Left ventricle myocardium inferior (tissue), 1 donor: ENCODE measurements at regions not wholly inside any gene's neighbourhood (a gene's known extent, or its start where the extent isn't known, plus 50 kb on each side); places are given as distances from the start of the nearest gene placed in this dataset.

Source experiments
- DNase-seq: peaks from one replicate; pipeline ENCODE4 v3.0.0-alpha.2; 2020
- H3K27ac ChIP-seq: fragments of 200-600 bp; replicated peaks from 2 replicates; pipeline ENCODE4 v1.8.0; 2021
- H3K27me3 ChIP-seq: fragments of 200-600 bp; 2 replicates; pipeline ENCODE4 v1.8.0; 2021; ENCODE audit warnings: low read depth
- H3K36me3 ChIP-seq: fragments of 200-600 bp; 2 replicates; pipeline ENCODE4 v1.8.0; 2021
- H3K4me1 ChIP-seq: fragments of 200-600 bp; 2 replicates; pipeline ENCODE4 v1.8.0; 2021
- H3K4me3 ChIP-seq: fragments of 200-600 bp; 2 replicates; pipeline ENCODE4 v1.8.0; 2021; ENCODE audit warnings: mild to moderate bottlenecking, moderate library complexity
- H3K9me3 ChIP-seq: fragments of 200-600 bp; replicated peaks from 2 replicates; pipeline ENCODE4 v1.8.0; 2021
- intact Hi-C: fragments of 100-400 bp; cut with micrococcal nuclease; formaldehyde crosslinking; loops from one replicate; pipeline ENCODE4 v1.11.0; 2022
- TF ChIP-seq, protein P1 (sequence below): fragments of 200-600 bp; IDR thresholded peaks from 2 replicates; pipeline ENCODE4 v1.8.0; 2021; ENCODE audit warnings: antibody characterized with exemption, mild to moderate bottlenecking, borderline replicate concordance
- donor health status: DM: no; HTN: yes; CAD: no; lungs with severe emphysema.

DNA sequence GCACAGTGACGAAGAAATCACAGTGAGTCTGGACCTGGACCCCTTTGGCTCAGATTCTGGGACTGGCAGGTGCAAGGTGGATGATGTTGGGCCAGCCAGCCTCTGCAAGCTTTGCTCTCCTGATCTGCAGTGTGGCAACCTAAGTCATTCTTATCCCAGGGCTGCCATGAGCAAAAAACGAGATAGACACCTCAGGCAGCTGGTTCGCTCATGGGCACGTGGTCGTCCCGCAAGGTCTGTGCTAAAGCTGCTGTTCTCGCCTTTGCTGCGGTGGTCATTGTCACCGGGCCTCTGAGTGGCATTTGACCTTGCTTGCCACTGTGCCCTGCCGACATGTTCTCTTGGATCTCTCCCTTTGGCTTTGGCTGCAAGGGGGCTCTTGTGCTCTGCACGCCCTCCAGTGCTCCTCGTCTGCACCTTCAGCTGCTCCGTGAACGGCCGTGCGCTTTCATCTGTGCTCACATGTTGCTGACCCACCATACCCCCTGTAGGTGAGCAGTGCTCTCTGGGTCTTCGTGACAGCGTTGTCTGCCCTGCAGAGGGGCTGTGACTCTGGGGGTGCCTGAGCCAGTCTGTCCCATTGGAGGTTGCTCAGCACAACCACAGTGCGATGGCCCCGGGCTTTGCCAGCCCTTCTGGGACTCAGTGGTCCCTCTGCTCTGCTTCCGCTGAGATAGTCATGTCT is 317.0 kb downstream of the GLRX3 start:
- peaks cover 97% of the 10 kb centered on the region for H3K27me3 ChIP-seq
- no peak overlapping the region for H3K4me3 ChIP-seq
- TF ChIP-seq, protein P1, sequence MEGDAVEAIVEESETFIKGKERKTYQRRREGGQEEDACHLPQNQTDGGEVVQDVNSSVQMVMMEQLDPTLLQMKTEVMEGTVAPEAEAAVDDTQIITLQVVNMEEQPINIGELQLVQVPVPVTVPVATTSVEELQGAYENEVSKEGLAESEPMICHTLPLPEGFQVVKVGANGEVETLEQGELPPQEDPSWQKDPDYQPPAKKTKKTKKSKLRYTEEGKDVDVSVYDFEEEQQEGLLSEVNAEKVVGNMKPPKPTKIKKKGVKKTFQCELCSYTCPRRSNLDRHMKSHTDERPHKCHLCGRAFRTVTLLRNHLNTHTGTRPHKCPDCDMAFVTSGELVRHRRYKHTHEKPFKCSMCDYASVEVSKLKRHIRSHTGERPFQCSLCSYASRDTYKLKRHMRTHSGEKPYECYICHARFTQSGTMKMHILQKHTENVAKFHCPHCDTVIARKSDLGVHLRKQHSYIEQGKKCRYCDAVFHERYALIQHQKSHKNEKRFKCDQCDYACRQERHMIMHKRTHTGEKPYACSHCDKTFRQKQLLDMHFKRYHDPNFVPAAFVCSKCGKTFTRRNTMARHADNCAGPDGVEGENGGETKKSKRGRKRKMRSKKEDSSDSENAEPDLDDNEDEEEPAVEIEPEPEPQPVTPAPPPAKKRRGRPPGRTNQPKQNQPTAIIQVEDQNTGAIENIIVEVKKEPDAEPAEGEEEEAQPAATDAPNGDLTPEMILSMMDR = no peak
- no peak for DNase-seq
- H3K36me3 ChIP-seq = no peaks in the 10 kb centered on the region
- intact Hi-C loops = no loop called here
- no peak overlapping the region for H3K27ac ChIP-seq
- no peaks in the 10 kb centered on the region for H3K9me3 ChIP-seq
- H3K4me1 ChIP-seq = no peaks in the 10 kb centered on the region

DNA sequence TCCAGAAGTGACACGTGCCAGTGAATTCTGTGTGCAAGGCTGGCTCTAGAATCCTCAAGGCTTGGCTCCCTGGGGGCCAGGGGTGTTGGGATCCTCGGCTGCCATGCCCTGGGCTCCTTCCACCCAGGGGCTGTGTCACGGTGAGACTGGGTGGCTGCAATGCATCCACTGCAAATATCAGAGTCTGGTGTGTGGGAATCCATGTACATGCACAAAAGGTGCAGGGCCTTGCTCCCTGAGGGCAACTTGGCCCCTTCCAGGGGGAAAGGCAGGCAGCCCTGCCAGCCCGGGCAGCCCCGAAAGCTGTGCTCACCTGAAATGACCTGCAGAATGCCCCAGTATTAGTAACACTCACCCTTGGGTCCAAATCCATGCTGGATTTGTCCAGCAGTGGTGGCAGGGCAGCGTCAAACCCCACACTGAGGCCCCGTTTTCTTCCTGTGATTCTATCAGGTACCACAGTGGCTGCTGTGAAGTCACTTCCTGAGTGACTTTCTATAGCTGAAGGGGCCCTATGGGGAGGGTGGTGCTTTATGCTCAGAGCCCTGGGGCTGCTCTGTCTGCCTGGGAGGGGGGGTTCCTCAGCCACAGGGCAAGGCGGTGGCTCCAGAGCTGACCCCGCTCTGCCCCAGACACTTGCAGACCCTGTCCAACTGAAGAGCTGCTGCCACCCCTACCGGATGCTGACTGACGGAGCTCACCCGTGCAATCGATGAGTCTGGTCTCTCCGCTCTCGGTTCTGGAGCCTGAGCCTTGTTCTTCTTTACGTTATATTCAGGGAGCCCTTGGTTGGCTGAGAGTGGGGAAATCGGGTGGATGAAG is 317.7 kb downstream of the GLRX3 start:
- H3K9me3 ChIP-seq = no peaks in the 10 kb centered on the region
- H3K4me3 ChIP-seq = no peak overlapping the region
- intact Hi-C loops = no loop called here
- DNase-seq = no peak
- no peaks in the 10 kb centered on the region for H3K36me3 ChIP-seq
- peaks cover 97% of the 10 kb centered on the region for H3K27me3 ChIP-seq
- TF ChIP-seq, protein P1 = no peak
- no peaks in the 10 kb centered on the region for H3K4me1 ChIP-seq
- no peak overlapping the region for H3K27ac ChIP-seq

DNA sequence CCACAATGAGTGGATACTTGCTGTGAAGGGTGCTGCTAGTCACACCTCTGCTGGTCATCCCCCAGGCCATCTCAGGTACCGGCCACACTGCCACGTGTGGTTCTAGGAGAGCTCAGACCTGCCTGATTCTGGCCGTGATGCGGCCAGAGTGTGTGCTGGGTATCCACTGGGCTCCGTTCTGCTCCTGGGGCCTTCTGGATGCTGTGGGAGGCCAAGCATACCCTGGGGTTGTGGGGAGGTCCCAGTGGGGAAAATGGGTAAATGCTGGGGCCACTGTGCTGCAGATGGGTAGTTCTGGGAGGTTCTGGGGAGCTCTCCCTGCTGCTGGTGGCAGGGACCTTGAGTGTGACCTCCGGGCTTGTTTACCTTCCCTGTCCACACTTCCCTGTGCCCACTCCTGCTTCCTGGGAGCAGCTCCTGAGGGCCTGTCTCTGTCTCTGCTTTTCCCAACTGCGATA is 318.4 kb downstream of the GLRX3 start:
- DNase-seq = no peak
- no peaks in the 10 kb centered on the region for H3K4me1 ChIP-seq
- H3K4me3 ChIP-seq = no peak overlapping the region
- H3K36me3 ChIP-seq = no peaks in the 10 kb centered on the region
- TF ChIP-seq, protein P1 = no peak
- H3K9me3 ChIP-seq = no peaks in the 10 kb centered on the region
- H3K27me3 ChIP-seq = peaks cover 94% of the 10 kb centered on the region
- H3K27ac ChIP-seq = no peak overlapping the region
- intact Hi-C loops = no loop called here

DNA sequence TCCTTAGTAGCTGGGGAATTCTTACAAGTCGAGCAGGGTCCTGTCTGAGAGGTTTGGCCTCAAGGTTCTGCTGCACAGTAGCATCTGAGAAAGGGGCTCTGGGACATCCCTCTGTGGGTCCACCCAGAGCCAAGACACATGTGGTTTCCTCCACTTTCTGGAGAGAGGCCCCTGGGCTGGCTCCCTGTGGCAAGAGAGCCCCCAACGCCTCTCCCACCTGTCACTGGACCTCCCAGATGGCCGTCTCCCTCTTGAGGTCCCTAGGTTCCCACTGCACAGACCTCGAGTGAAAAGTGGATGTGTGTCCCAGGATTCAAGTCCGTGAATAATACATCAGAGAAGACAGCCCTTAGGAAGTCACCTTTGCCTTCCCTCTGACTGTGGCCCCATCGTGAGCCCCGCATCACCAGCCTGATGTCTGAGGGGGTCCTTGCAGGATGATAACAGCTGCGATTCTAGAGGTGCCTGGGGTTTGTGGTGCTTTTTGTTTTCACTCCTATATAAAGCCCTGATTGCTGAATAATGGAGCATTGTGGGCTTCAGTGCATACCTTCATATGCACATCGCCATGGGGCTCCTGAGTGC is 319.0 kb downstream of the GLRX3 start:
- Histone ChIP-seq H3K9me3 (no peaks in the 10 kb centered on the region), H3K27ac (no peak overlapping the region), H3K36me3 (no peaks in the 10 kb centered on the region), H3K27me3 (peaks cover 87% of the 10 kb centered on the region), H3K4me1 (no peaks in the 10 kb centered on the region), H3K4me3 (no peak overlapping the region)
- DNase-seq = no peak
- TF ChIP-seq, protein P1 = no peak
- intact Hi-C loops = no loop called here

DNA sequence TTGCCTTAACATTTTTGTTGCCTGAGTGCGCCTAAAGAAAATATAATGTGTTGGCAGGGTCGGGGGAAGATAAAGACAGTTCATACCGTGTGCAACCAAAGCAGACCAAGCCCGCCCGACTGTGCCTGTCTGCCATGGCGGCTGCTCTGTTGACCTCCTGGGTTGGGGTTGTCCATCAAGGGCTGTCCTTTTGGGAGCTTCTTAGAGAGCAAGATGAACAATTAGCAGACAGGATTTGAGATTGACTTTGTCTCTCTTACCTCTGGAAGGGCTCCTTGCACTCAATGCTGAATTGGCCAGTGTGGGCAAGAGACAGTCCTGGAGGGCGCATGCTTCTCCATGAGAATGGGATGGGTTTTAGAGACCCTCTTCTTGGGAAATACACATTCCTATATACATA is 319.6 kb downstream of the GLRX3 start:
- Histone ChIP-seq H3K36me3 (no peaks in the 10 kb centered on the region), H3K4me3 (no peak overlapping the region), H3K9me3 (no peaks in the 10 kb centered on the region), H3K27me3 (peaks cover 81% of the 10 kb centered on the region), H3K4me1 (no peaks in the 10 kb centered on the region), H3K27ac (no peak overlapping the region)
- intact Hi-C loops = no loop called here
- DNase-seq = no peak
- TF ChIP-seq, protein P1 = no peak
